Neuron (in vitro differentiated cells): ENCODE measurements at regions not wholly inside any gene's neighbourhood (a gene's known extent, or its start where the extent isn't known, plus 50 kb on each side); places are given as distances from the start of the nearest gene placed in this dataset.

Source experiments
- H2AFZ ChIP-seq: one replicate; pipeline ENCODE4 v1.6.1; 2013; ENCODE audit warnings: low read depth, mild to moderate bottlenecking, inconsistent platforms, low read length, moderate library complexity
- H3K27me3 ChIP-seq: one replicate; pipeline ENCODE4 v1.6.1; 2013; ENCODE audit warnings: low read length; ENCODE audit not compliant: insufficient read depth
- H3K36me3 ChIP-seq: one replicate; pipeline ENCODE4 v1.6.1; 2013; ENCODE audit warnings: low read length; ENCODE audit not compliant: insufficient read depth
- H3K4me1 ChIP-seq: one replicate; pipeline ENCODE4 v1.6.1; 2013; ENCODE audit warnings: low read length; ENCODE audit not compliant: insufficient read depth
- H3K4me3 ChIP-seq: 2 replicates; pipeline ENCODE4 v1.5.1; 2013; ENCODE audit warnings: mild to moderate bottlenecking, low read length, moderate library complexity
- H3K9me3 ChIP-seq: one replicate; pipeline ENCODE4 v1.6.1; 2013; ENCODE audit warnings: low read length

DNA sequence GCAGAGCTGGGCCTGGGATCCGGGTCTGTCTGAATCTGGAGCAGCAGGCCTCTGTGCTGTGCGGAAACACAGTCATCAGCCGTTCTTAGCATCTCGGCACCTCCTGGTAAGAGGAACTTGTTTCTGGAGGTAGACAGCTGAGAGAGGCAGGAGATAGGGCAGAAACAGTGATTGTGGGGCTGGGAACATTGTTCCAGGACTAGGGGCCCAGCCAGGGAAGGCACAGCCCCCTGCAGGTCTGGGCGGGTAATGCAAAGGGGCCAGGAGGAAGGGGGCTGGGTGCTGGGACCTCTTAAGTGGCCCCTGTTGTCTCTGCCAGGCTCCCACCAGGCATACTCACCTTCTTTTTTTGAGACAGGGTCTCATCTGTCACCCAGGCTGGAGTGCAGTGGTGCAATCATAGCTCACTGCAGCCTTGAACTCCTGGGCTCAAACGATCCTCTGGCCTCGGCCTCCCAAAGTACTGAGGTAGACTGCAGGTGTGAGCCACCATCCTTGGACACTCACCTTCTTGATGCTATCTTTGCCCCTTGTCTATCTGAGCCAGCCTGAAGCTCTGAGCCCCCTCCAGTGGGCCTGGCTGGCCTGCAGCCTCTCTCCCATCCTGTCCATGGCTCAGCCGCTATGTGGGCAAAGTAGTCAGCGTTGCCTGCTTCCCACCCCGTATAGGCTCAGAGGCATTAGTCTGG lies 134.3 kb upstream of the ZBTB40 start:
- Histone ChIP-seq H2AFZ (no peak overlapping the region), H3K9me3 (no peaks in the 10 kb centered on the region), H3K4me1 (peaks cover 27% of the 10 kb centered on the region), H3K4me3 (no peak overlapping the region), H3K27me3 (no peaks in the 10 kb centered on the region), H3K36me3 (no peaks in the 10 kb centered on the region)

- peaks cover 27% of the 10 kb centered on the region for H3K4me1 ChIP-seq
- H3K27me3 ChIP-seq, result no peaks in the 10 kb centered on the region
- H3K9me3 ChIP-seq, result no peaks in the 10 kb centered on the region
Observed at GRCh38 chr1:22317920-22318243, 133.8 kb upstream of the ZBTB40 start.

DNA sequence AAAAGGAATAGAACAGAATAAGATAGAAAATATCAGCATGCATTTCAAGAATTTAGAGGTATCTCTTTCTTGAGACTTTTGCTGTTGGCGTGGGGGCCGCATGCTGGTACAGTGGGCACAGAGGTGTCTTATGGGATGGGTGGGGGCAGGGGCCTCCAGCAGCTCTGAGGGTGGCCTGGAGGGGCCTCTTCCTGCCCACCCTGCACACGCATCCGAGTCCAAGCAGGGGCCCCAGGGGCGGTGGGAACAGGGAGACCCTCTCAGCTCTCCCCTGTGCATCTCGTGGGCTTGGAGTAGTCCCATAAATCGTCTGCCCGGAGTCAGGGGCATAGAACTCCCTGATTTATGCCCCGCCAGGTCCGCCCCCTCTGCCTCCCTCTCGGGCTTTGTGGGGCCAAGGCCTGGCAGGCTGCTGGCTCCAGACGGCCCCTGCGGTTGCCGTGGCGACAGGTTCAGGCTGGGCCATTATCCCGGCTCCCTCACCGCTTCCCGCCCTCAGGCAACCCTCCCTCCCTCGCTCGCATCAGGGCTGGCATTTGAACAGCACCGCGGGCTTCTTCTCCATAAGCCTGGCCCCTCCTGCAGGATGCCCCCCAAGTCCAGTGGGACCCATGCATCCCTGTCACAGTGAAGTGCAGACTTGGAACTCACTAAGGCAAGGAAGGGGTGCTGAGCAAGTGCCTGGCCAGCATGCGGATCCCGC lies 133.2 kb upstream of the ZBTB40 start:
- H3K4me1 ChIP-seq, result peaks cover 27% of the 10 kb centered on the region
- H3K4me3 ChIP-seq, result no peak overlapping the region
- H3K36me3 ChIP-seq, result no peaks in the 10 kb centered on the region

More at GRCh38 chr1:22317920-22318243, 133.8 kb upstream of the ZBTB40 start:
- no peak overlapping the region for H2AFZ ChIP-seq
- no peak overlapping the region for H3K4me3 ChIP-seq
- no peaks in the 10 kb centered on the region for H3K36me3 ChIP-seq

GRCh38 chr1:22319608-22320007 lies 132.0 kb upstream of the ZBTB40 start:
- Histone ChIP-seq H3K4me3 (no peak overlapping the region), H3K4me1 (peaks cover 27% of the 10 kb centered on the region), H3K36me3 (no peaks in the 10 kb centered on the region), H2AFZ (no peak overlapping the region), H3K9me3 (no peaks in the 10 kb centered on the region), H3K27me3 (no peaks in the 10 kb centered on the region)

More for the DNA sequence above, 133.2 kb upstream of the ZBTB40 start:
- H3K9me3 ChIP-seq, result no peaks in the 10 kb centered on the region
- peak overlapping the region; percentile 51 for H2AFZ ChIP-seq
- H3K27me3 ChIP-seq, result no peaks in the 10 kb centered on the region

- Histone ChIP-seq H3K9me3 (no peaks in the 10 kb centered on the region), H3K36me3 (no peaks in the 10 kb centered on the region), H3K4me1 (peaks cover 27% of the 10 kb centered on the region), H3K4me3 (no peak overlapping the region), H3K27me3 (no peaks in the 10 kb centered on the region), H2AFZ (no peak overlapping the region)
Observed at GRCh38 chr1:22320587-22321344, 130.9 kb upstream of the ZBTB40 start.

DNA sequence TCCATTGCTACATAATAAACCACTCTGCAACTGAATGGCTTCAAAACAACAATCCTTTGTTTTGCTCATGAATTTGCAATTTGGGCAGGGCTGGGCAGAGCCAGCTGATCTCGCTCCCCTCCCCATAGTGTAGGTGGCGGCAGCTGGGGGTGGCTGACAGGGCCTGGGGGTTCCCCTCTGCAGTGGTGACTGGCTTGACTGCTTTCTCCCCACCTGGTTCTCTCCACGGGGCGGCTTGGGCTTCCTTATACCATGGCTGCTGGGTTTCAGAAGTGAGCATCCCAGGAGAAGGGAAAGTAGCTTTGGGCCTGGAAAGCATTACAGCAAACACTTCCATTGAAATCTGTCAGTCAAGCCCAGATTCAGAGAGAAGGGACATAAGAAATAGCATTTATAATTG lies 129.7 kb upstream of the ZBTB40 start:
- Histone ChIP-seq H3K9me3 (no peaks in the 10 kb centered on the region), H2AFZ (no peak overlapping the region), H3K4me1 (peaks cover 27% of the 10 kb centered on the region), H3K27me3 (no peaks in the 10 kb centered on the region), H3K4me3 (no peak overlapping the region), H3K36me3 (no peaks in the 10 kb centered on the region)

- Histone ChIP-seq H3K4me3 (no peak overlapping the region), H3K9me3 (no peaks in the 10 kb centered on the region), H3K27me3 (peaks cover 3% of the 10 kb centered on the region), H3K36me3 (no peaks in the 10 kb centered on the region), H3K4me1 (peaks cover 20% of the 10 kb centered on the region), H2AFZ (no peak overlapping the region)
Observed at GRCh38 chr1:22323141-22323845, 128.4 kb upstream of the ZBTB40 start.

GRCh38 chr1:22323846-22324504 lies 127.7 kb upstream of the ZBTB40 start:
- H3K36me3 ChIP-seq, result no peaks in the 10 kb centered on the region
- H3K27me3 ChIP-seq, result peaks cover 3% of the 10 kb centered on the region
- no peak overlapping the region for H3K4me3 ChIP-seq
- H2AFZ ChIP-seq, result no peak overlapping the region
- H3K4me1 ChIP-seq, result peaks cover 13% of the 10 kb centered on the region
- H3K9me3 ChIP-seq, result no peaks in the 10 kb centered on the region

- no peak overlapping the region for H3K4me3 ChIP-seq
- peaks cover 3% of the 10 kb centered on the region for H3K27me3 ChIP-seq
- no peaks in the 10 kb centered on the region for H3K36me3 ChIP-seq
- no peaks in the 10 kb centered on the region for H3K9me3 ChIP-seq
- peaks cover 4% of the 10 kb centered on the region for H3K4me1 ChIP-seq
- H2AFZ ChIP-seq, result no peak overlapping the region
Observed at GRCh38 chr1:22325531-22326371, 125.9 kb upstream of the ZBTB40 start.

DNA sequence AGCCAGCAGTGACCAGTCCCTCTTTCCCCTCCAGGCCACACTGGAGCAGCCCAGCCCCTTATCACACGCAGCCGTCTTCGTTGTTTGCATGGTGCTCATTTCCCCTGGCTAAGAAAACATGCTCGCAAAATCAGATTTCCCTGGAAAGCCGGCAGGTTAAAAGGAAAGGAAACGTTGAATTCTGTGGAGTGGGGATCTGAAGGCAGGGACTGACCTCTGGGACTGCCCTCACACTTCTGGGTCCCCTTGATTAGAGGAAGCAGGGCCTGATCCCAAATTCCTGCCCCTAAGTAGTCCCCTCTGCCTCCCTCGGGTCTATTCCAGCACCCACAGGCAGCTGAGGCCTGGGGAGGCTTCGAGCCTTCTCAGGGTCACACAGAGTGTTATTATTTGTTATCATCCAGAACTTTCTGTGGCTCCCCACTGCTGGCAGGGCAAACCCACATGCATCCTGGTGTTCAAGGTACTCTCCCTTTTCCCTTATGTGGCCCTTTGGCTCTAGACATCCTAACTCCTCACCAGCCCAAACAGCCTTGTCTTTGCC lies 125.2 kb upstream of the ZBTB40 start:
- no peaks in the 10 kb centered on the region for H3K4me1 ChIP-seq
- no peak overlapping the region for H2AFZ ChIP-seq
- peaks cover 3% of the 10 kb centered on the region for H3K27me3 ChIP-seq
- H3K36me3 ChIP-seq, result no peaks in the 10 kb centered on the region
- H3K4me3 ChIP-seq, result no peak overlapping the region
- no peaks in the 10 kb centered on the region for H3K9me3 ChIP-seq

DNA sequence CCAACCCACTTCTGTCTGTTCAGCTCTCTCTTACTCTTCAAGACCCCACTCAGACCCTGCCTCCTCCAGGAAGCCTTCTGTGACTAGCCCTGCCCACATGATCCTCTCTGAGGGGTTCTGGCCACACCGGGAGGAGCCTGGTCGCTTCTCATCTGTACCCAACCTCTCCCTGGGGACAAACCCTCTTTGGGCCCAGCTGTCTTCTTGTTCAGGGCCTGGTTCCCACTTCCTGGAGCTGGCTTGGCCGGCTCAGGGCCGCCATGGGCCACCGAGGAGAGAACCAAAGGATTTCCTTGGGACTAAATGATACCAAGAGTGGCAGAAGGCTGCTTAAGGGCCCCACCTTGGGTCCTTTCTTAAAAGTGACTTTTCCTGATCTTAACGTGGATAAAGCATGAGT lies 124.7 kb upstream of the ZBTB40 start:
- Histone ChIP-seq H3K4me3 (no peak overlapping the region), H3K9me3 (no peaks in the 10 kb centered on the region), H3K27me3 (peaks cover 3% of the 10 kb centered on the region), H2AFZ (no peak overlapping the region), H3K36me3 (no peaks in the 10 kb centered on the region), H3K4me1 (no peaks in the 10 kb centered on the region)

- no peaks in the 10 kb centered on the region for H3K4me1 ChIP-seq
- H3K9me3 ChIP-seq, result no peaks in the 10 kb centered on the region
- no peak overlapping the region for H2AFZ ChIP-seq
- H3K4me3 ChIP-seq, result no peak overlapping the region
- no peaks in the 10 kb centered on the region for H3K36me3 ChIP-seq
- peaks cover 3% of the 10 kb centered on the region for H3K27me3 ChIP-seq
Observed at GRCh38 chr1:22327411-22327810, 124.2 kb upstream of the ZBTB40 start.
